ENCODE measurements at regions not wholly inside any gene's neighbourhood (a gene's known extent, or its start where the extent isn't known, plus 50 kb on each side); places are given as distances from the start of the nearest gene placed in this dataset.

DNA sequence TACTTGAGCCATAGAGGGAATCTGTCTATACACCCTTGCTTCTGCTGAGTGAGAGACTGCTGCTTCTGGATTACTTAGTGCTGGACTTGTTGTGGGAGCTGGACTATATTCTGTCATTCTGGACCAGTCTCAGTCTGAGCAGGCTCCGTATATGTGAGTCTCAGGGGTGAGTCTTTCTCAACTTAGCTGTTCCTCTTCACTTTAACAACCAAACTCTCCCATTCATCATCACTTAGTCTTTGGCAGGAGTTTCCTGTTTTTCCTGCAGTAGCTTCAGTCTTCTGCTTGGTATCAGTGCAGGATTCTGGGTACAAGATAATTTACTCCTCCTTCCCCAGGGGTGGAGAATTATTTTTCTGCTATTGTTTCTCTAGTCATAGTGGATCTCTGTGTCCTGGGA lies 779.5 kb downstream of the METTL15 start:
- H3K79me2 ChIP-seq (ENCODE audit: control insufficient read depth, insufficient read depth, low read length): peaks cover 3% of the 10 kb centered on the region
- peak; percentile 54 for DNase-seq (ENCODE audit: low read depth, low spot score)
- no peak overlapping the region for H3K27ac ChIP-seq (ENCODE audit: insufficient read depth, low read depth, low read length)
- H3K9me1 ChIP-seq (replicated peaks; ENCODE audit: control insufficient read depth, extremely low read depth, insufficient read depth, low read length): no peaks in the 10 kb centered on the region
- no peak for FAIRE-seq
- BruUV-seq (replicated peaks): no TSS peak
- no peaks in the 10 kb centered on the region for H3K4me1 ChIP-seq (ENCODE audit: control insufficient read depth, extremely low read depth, insufficient read depth, low read length)
- POLR2A ChIA-PET: no interaction called here
- dilution Hi-C loops (cut with MboI; ENCODE audit: extremely low pct_ligation_motif_present, low sequenced_read_pairs) (no loop called here), intact Hi-C loops (cut with micrococcal nuclease) (no loop called here)
- TF ChIP-seq GATA2 (IDR thresholded peaks at IDR 0.05; ENCODE audit: insufficient read depth, insufficient read length, low read depth, low read length): no peak
- H3K9ac ChIP-seq (replicated peaks; ENCODE audit: extremely low read depth, insufficient read depth, low read length): no peak overlapping the region
- no peaks in the 10 kb centered on the region for H3K36me3 ChIP-seq (ENCODE audit: control insufficient read depth in 2 of 2, extremely low read depth in 1 of 2, insufficient read depth in 2 of 2, low read length in 2 of 2)
- H3K9me3 ChIP-seq (replicated peaks; ENCODE audit: control insufficient read depth, insufficient read depth, low read length): no peaks in the 10 kb centered on the region
- H4K20me1 ChIP-seq (replicated peaks; ENCODE audit: control insufficient read depth, extremely low read depth, insufficient read depth, low read length): no peaks in the 10 kb centered on the region
- H3K4me3 ChIP-seq (replicated peaks in 1 of 3; ENCODE audit: insufficient read depth in 1 of 3, low read depth in 1 of 3, low read length in 3 of 3): no peak overlapping the region
- no peak overlapping the region for H3K4me2 ChIP-seq (ENCODE audit: insufficient read depth, low read length)
- no peaks in the 10 kb centered on the region for H3K27me3 ChIP-seq (ENCODE audit: control insufficient read depth in 2 of 2, insufficient read depth in 2 of 2, low read length in 2 of 2)
- no peak overlapping the region for H2AFZ ChIP-seq (ENCODE audit: low read depth, low read length)
- CTCF ChIA-PET: interaction anchor here (1.4 to 2.0 kb wide), 2 partner anchors 132 to 358 kb away, joined by 3 to 8 read pairs; no protein-coding TSS in a partner anchor

GRCh38 chr11:28879869-28880268 lies 771.7 kb downstream of the METTL15 start:
- Histone ChIP-seq H3K79me2 (ENCODE audit: control insufficient read depth, insufficient read depth, low read length) (peaks cover 2% of the 10 kb centered on the region), H3K36me3 (ENCODE audit: control insufficient read depth in 2 of 2, extremely low read depth in 1 of 2, insufficient read depth in 2 of 2, low read length in 2 of 2) (no peaks in the 10 kb centered on the region), H3K9ac (replicated peaks; ENCODE audit: extremely low read depth, insufficient read depth, low read length) (no peak overlapping the region), H4K20me1 (replicated peaks; ENCODE audit: control insufficient read depth, extremely low read depth, insufficient read depth, low read length) (no peaks in the 10 kb centered on the region), H3K4me3 (replicated peaks in 1 of 3; ENCODE audit: insufficient read depth in 1 of 3, low read depth in 1 of 3, low read length in 3 of 3) (no peak overlapping the region), H3K9me3 (replicated peaks; ENCODE audit: control insufficient read depth, insufficient read depth, low read length) (no peaks in the 10 kb centered on the region), H2AFZ (ENCODE audit: low read depth, low read length) (no peak overlapping the region), H3K9me1 (replicated peaks; ENCODE audit: control insufficient read depth, extremely low read depth, insufficient read depth, low read length) (no peaks in the 10 kb centered on the region), H3K4me1 (ENCODE audit: control insufficient read depth, extremely low read depth, insufficient read depth, low read length) (peaks cover 5% of the 10 kb centered on the region), H3K4me2 (ENCODE audit: insufficient read depth, low read length) (no peak overlapping the region), H3K27me3 (ENCODE audit: control insufficient read depth in 2 of 2, insufficient read depth in 2 of 2, low read length in 2 of 2) (no peaks in the 10 kb centered on the region), H3K27ac (ENCODE audit: insufficient read depth, low read depth, low read length) (no peak overlapping the region)
- ChIA-PET CTCF (no interaction called here), POLR2A (no interaction called here)
- FAIRE-seq: no peak
- dilution Hi-C loops (cut with MboI; ENCODE audit: extremely low pct_ligation_motif_present, low sequenced_read_pairs) (no loop called here), intact Hi-C loops (cut with micrococcal nuclease) (loop anchor here (10.0 kb wide), 1 partner anchor 1185 kb away; no protein-coding TSS in a partner anchor)
- no TSS peak for BruUV-seq (replicated peaks)
- TF ChIP-seq FOS (IDR thresholded peaks at IDR 0.05; ENCODE audit: borderline replicate concordance, insufficient read depth, low read length) (no peak), CTCF (IDR thresholded peaks at IDR 0.05; ENCODE audit: extremely low read depth in 1 of 2, insufficient read depth in 1 of 2, low read depth in 1 of 2, low read length in 2 of 2) (no peak), POLR2AphosphoS5 (IDR thresholded peaks at IDR 0.05; ENCODE audit: insufficient read depth, low read depth, low read length) (no peak), JUN (IDR thresholded peaks at IDR 0.05; ENCODE audit: borderline replicate concordance, insufficient read depth, insufficient read length, low read depth) (no peak), POLR2A (IDR thresholded peaks at IDR 0.05; ENCODE audit: low read depth, low read length) (no peak), MYC (IDR thresholded peaks at IDR 0.05; ENCODE audit: low read depth, low read length) (no peak), EZH2 (IDR thresholded peaks at IDR 0.05; ENCODE audit: borderline replicate concordance, low read depth, low read length, severe bottlenecking) (no peak), GATA2 (IDR thresholded peaks at IDR 0.05; ENCODE audit: insufficient read depth, insufficient read length, low read depth, low read length) (no peak)
- TF ChIP-seq, protein P1, sequence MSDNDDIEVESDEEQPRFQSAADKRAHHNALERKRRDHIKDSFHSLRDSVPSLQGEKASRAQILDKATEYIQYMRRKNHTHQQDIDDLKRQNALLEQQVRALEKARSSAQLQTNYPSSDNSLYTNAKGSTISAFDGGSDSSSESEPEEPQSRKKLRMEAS (IDR thresholded peaks at IDR 0.05; ENCODE audit: insufficient read depth, insufficient read length): no peak
- DNase-seq (ENCODE audit: low read depth, low spot score): no peak
